GM23338 (cell line): ENCODE measurements at regions not wholly inside any gene's neighbourhood (a gene's known extent, or its start where the extent isn't known, plus 50 kb on each side); places are given as distances from the start of the nearest gene placed in this dataset.

Experiments
- ATAC-seq: fragments of 200-7000 bp; cut with Tn5 transposase; 3 replicates; pipeline ENCODE4 v1.9.1; 2020
- DNase-seq: peaks from one replicate; pipeline ENCODE4 v3.0.0-alpha.2; 2015; ENCODE audit warnings: low spot score
- H2AFZ ChIP-seq: fragments of 200-600 bp; sonication (generic); 2 replicates; pipeline ENCODE4 v1.8.0; 2016; ENCODE audit warnings: antibody characterized with exemption, mild to moderate bottlenecking, moderate library complexity
- H3F3A ChIP-seq: fragments of 200-600 bp; sonication (generic); replicated peaks from 2 replicates; pipeline ENCODE4 v1.8.0; 2017; ENCODE audit warnings: antibody characterized with exemption, mixed run types, low read depth
- H3K27ac ChIP-seq: fragments of 200-600 bp; sonication (generic); 2 replicates; pipeline ENCODE4 v1.6.1; 2016; ENCODE audit warnings: low read depth
- H3K27me3 ChIP-seq: fragments of 200-600 bp; sonication (generic); 2 replicates; pipeline ENCODE4 v1.8.0; 2016; ENCODE audit warnings: mild to moderate bottlenecking, mixed run types, moderate library complexity; ENCODE audit not compliant: insufficient read depth
- H3K36me3 ChIP-seq: fragments of 200-600 bp; sonication (generic); 2 replicates; pipeline ENCODE4 v1.8.0; 2016; ENCODE audit warnings: mild to moderate bottlenecking; ENCODE audit not compliant: insufficient read depth
- H3K4me1 ChIP-seq: fragments of 200-600 bp; sonication (generic); 2 replicates; pipeline ENCODE4 v1.8.0; 2016; ENCODE audit warnings: mild to moderate bottlenecking, moderate library complexity; ENCODE audit not compliant: insufficient read depth
- H3K4me2 ChIP-seq: fragments of 200-600 bp; sonication (generic); 2 replicates; pipeline ENCODE4 v1.7.1; 2017; ENCODE audit warnings: mixed run types
- H3K4me3 ChIP-seq: fragments of 200-600 bp; sonication (generic); 2 replicates; pipeline ENCODE4 v1.6.1; 2016; ENCODE audit warnings: mixed run types
- H3K79me2 ChIP-seq: fragments of 200-600 bp; sonication (generic); replicated peaks from 2 replicates; pipeline ENCODE4 v1.8.0; 2017; ENCODE audit warnings: mild to moderate bottlenecking; ENCODE audit not compliant: insufficient read depth
- H3K9me2 ChIP-seq: fragments of 200-600 bp; sonication (generic); 2 replicates; pipeline ENCODE4 v1.8.0; 2017; ENCODE audit not compliant: insufficient read depth
- H4K20me1 ChIP-seq: fragments of 200-600 bp; sonication (generic); replicated peaks from 2 replicates; pipeline ENCODE4 v1.8.0; 2017; ENCODE audit warnings: mild to moderate bottlenecking; ENCODE audit not compliant: insufficient read depth
- H3K27ac Mint-ChIP-seq: 2 replicates; pipeline ENCODE4 v1.8.0; 2020; ENCODE audit warnings: inconsistent platforms, mild to moderate bottlenecking, moderate library complexity, mixed read lengths
- H3K27me3 Mint-ChIP-seq: 3 replicates; pipeline ENCODE4 v1.8.0; 2022; ENCODE audit warnings: low read depth, mild to moderate bottlenecking, moderate library complexity, mixed read lengths, inconsistent platforms; ENCODE audit not compliant: insufficient read depth, poor library complexity
- H3K36me3 Mint-ChIP-seq: 3 replicates; pipeline ENCODE4 v1.8.0; 2021; ENCODE audit warnings: low read depth, mild to moderate bottlenecking, inconsistent platforms, moderate library complexity, mixed read lengths
- H3K4me1 Mint-ChIP-seq: 3 replicates; pipeline ENCODE4 v1.8.0; 2020; ENCODE audit warnings: mild to moderate bottlenecking, inconsistent platforms, mixed read lengths
- H3K4me3 Mint-ChIP-seq: 3 replicates; pipeline ENCODE4 v1.8.0; 2021; ENCODE audit warnings: moderate library complexity, mild to moderate bottlenecking, inconsistent platforms, mixed read lengths
- H3K9me3 Mint-ChIP-seq: 3 replicates; pipeline ENCODE4 v1.8.0; 2020; ENCODE audit warnings: moderate library complexity, mild to moderate bottlenecking, inconsistent platforms, mixed read lengths
- CREB1 ChIP-seq: fragments of 250-450 bp; sonication (Bioruptor Pico); IDR thresholded peaks from 2 replicates; pipeline ENCODE4 v1.5.0; 2020; ENCODE audit warnings: low read depth, mild to moderate bottlenecking, moderate library complexity
- EZH2 ChIP-seq: fragments of 200-600 bp; sonication (generic); IDR thresholded peaks from one replicate; pipeline ENCODE4 v1.8.0; 2017; ENCODE audit warnings: antibody characterized with exemption, mild to moderate bottlenecking, low read depth; ENCODE audit not compliant: unreplicated experiment
- EZH2phosphoT487 ChIP-seq: fragments of 200-600 bp; sonication (generic); IDR thresholded peaks from one replicate; pipeline ENCODE4 v1.8.1; 2018; ENCODE audit warnings: antibody characterized with exemption; ENCODE audit not compliant: unreplicated experiment
- JUNB ChIP-seq: IDR thresholded peaks from one replicate; pipeline ENCODE4 v1.6.1; 2016; ENCODE audit warnings: antibody characterized with exemption; ENCODE audit not compliant: unreplicated experiment
- NANOG ChIP-seq: IDR thresholded peaks from 2 replicates; pipeline ENCODE4 v1.6.1; 2016; ENCODE audit warnings: antibody characterized with exemption, borderline replicate concordance
- POLR2AphosphoS5 ChIP-seq: IDR thresholded peaks from 2 replicates; pipeline ENCODE4 v1.6.1; 2016; ENCODE audit warnings: antibody characterized with exemption, low read depth
- STAT1 ChIP-seq: IDR thresholded peaks from one replicate; pipeline ENCODE4 v1.6.1; 2016; ENCODE audit warnings: antibody characterized with exemption; ENCODE audit not compliant: unreplicated experiment
- ZNF114 ChIP-seq: fragments of 250-450 bp; sonication (Bioruptor Pico); IDR thresholded peaks from 2 replicates; pipeline ENCODE4 v1.5.0; 2020; ENCODE audit warnings: mild to moderate bottlenecking, moderate library complexity
- ZNF331 ChIP-seq: fragments of 250-450 bp; sonication (Bioruptor Pico); IDR thresholded peaks from 2 replicates; pipeline ENCODE4 v1.5.0; 2020; ENCODE audit warnings: low read depth, mild to moderate bottlenecking, moderate library complexity
- TF ChIP-seq, protein P1 (sequence below), 2 experiments: fragments of 200-600 bp in 1 of 2; sonication (generic) in 1 of 2; conservative IDR thresholded peaks; 2 replicates each; pipeline versions ENCODE4 v1.5.1 to v1.6.1; 2016 to 2017; ENCODE audit warnings: antibody characterized with exemption in 2 of 2, low read depth in 2 of 2, mild to moderate bottlenecking in 2 of 2, moderate library complexity in 1 of 2
- TF ChIP-seq, protein P2 (sequence below): IDR thresholded peaks from one replicate; pipeline ENCODE4 v1.6.1; 2018; ENCODE audit warnings: antibody characterized with exemption; ENCODE audit not compliant: unreplicated experiment
- TF ChIP-seq, protein P3 (sequence below): fragments of 250-450 bp; sonication (Bioruptor Pico); IDR thresholded peaks from 2 replicates; pipeline ENCODE4 v1.5.0; 2020; ENCODE audit warnings: mild to moderate bottlenecking, moderate library complexity

DNA sequence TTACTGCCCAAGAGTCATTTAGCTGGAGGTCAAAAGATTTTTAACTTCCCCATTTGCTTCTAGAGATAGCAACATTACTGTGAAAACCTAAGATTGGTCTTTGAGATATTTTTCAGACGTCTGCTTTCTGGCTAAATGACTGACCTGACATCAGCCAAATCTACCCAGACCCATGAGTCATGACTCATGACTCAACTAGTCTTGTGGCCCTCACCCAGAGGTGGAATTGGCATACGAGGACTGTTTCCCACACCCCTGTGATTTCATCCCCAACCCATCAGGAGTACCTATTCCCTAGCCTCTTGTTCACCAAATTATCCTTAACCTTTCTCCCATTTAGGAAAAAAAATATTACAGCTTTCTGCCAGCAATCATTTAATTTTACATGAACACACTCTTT is 641.6 kb downstream of the CDY2B start (continued):
- TF ChIP-seq, protein P1, sequence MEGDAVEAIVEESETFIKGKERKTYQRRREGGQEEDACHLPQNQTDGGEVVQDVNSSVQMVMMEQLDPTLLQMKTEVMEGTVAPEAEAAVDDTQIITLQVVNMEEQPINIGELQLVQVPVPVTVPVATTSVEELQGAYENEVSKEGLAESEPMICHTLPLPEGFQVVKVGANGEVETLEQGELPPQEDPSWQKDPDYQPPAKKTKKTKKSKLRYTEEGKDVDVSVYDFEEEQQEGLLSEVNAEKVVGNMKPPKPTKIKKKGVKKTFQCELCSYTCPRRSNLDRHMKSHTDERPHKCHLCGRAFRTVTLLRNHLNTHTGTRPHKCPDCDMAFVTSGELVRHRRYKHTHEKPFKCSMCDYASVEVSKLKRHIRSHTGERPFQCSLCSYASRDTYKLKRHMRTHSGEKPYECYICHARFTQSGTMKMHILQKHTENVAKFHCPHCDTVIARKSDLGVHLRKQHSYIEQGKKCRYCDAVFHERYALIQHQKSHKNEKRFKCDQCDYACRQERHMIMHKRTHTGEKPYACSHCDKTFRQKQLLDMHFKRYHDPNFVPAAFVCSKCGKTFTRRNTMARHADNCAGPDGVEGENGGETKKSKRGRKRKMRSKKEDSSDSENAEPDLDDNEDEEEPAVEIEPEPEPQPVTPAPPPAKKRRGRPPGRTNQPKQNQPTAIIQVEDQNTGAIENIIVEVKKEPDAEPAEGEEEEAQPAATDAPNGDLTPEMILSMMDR (conservative IDR thresholded peaks at IDR 0.05; ENCODE audit: low read depth in 2 of 2): no peak

DNA sequence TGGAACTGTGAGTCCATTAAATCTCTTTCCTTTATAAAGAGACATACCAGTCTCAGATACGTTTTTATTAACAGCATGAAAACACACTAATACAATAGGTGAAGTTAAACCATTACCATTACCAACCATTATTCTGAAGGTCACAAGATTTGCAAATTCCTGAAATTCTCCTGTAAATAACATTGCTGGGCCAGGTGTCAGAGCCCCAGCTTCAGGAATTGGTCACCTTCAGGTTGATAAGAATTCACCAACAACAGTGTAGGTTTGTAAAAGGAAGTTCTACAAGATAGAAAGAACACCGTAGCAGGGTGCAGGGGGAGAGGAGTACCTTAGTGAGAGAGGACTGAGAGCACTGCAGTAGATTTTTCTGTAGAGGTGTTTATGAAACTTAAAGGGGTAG is 644.3 kb downstream of the CDY2B start:
- Histone ChIP-seq H3F3A (no peaks in the 10 kb centered on the region), H3K4me2 (no peak overlapping the region), H3K4me3 (no peak overlapping the region), H2AFZ (no peak overlapping the region), H3K27me3 (no peaks in the 10 kb centered on the region), H3K36me3 (no peaks in the 10 kb centered on the region), H3K27ac (peak overlapping the region; percentile 100), H4K20me1 (no peaks in the 10 kb centered on the region), H3K79me2 (no peaks in the 10 kb centered on the region), H3K9me2 (0 out of 2 replicates have a peak, but pooled peaks cover 3% of the 10 kb centered on the region), H3K4me1 (peaks cover 14% of the 10 kb centered on the region)
- DNase-seq (peak; percentile 43), ATAC-seq (no peak)
- Mint-ChIP-seq H3K27me3 (peaks cover 2% of the 10 kb centered on the region), H3K4me3 (no peak overlapping the region), H3K27ac (peak overlapping the region; percentile 91), H3K4me1 (peaks cover 31% of the 10 kb centered on the region), H3K9me3 (peaks cover 7% of the 10 kb centered on the region; the same call in 1 of the 3 replicates), H3K36me3 (peaks cover 23% of the 10 kb centered on the region)
- no peak for TF ChIP-seq ZNF331
- TF ChIP-seq POLR2AphosphoS5: no peak
- TF ChIP-seq, protein P2, sequence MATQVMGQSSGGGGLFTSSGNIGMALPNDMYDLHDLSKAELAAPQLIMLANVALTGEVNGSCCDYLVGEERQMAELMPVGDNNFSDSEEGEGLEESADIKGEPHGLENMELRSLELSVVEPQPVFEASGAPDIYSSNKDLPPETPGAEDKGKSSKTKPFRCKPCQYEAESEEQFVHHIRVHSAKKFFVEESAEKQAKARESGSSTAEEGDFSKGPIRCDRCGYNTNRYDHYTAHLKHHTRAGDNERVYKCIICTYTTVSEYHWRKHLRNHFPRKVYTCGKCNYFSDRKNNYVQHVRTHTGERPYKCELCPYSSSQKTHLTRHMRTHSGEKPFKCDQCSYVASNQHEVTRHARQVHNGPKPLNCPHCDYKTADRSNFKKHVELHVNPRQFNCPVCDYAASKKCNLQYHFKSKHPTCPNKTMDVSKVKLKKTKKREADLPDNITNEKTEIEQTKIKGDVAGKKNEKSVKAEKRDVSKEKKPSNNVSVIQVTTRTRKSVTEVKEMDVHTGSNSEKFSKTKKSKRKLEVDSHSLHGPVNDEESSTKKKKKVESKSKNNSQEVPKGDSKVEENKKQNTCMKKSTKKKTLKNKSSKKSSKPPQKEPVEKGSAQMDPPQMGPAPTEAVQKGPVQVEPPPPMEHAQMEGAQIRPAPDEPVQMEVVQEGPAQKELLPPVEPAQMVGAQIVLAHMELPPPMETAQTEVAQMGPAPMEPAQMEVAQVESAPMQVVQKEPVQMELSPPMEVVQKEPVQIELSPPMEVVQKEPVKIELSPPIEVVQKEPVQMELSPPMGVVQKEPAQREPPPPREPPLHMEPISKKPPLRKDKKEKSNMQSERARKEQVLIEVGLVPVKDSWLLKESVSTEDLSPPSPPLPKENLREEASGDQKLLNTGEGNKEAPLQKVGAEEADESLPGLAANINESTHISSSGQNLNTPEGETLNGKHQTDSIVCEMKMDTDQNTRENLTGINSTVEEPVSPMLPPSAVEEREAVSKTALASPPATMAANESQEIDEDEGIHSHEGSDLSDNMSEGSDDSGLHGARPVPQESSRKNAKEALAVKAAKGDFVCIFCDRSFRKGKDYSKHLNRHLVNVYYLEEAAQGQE: no peak
- no peak for TF ChIP-seq ZNF114 (CRISPR knock-in tag)
- TF ChIP-seq, protein P3, sequence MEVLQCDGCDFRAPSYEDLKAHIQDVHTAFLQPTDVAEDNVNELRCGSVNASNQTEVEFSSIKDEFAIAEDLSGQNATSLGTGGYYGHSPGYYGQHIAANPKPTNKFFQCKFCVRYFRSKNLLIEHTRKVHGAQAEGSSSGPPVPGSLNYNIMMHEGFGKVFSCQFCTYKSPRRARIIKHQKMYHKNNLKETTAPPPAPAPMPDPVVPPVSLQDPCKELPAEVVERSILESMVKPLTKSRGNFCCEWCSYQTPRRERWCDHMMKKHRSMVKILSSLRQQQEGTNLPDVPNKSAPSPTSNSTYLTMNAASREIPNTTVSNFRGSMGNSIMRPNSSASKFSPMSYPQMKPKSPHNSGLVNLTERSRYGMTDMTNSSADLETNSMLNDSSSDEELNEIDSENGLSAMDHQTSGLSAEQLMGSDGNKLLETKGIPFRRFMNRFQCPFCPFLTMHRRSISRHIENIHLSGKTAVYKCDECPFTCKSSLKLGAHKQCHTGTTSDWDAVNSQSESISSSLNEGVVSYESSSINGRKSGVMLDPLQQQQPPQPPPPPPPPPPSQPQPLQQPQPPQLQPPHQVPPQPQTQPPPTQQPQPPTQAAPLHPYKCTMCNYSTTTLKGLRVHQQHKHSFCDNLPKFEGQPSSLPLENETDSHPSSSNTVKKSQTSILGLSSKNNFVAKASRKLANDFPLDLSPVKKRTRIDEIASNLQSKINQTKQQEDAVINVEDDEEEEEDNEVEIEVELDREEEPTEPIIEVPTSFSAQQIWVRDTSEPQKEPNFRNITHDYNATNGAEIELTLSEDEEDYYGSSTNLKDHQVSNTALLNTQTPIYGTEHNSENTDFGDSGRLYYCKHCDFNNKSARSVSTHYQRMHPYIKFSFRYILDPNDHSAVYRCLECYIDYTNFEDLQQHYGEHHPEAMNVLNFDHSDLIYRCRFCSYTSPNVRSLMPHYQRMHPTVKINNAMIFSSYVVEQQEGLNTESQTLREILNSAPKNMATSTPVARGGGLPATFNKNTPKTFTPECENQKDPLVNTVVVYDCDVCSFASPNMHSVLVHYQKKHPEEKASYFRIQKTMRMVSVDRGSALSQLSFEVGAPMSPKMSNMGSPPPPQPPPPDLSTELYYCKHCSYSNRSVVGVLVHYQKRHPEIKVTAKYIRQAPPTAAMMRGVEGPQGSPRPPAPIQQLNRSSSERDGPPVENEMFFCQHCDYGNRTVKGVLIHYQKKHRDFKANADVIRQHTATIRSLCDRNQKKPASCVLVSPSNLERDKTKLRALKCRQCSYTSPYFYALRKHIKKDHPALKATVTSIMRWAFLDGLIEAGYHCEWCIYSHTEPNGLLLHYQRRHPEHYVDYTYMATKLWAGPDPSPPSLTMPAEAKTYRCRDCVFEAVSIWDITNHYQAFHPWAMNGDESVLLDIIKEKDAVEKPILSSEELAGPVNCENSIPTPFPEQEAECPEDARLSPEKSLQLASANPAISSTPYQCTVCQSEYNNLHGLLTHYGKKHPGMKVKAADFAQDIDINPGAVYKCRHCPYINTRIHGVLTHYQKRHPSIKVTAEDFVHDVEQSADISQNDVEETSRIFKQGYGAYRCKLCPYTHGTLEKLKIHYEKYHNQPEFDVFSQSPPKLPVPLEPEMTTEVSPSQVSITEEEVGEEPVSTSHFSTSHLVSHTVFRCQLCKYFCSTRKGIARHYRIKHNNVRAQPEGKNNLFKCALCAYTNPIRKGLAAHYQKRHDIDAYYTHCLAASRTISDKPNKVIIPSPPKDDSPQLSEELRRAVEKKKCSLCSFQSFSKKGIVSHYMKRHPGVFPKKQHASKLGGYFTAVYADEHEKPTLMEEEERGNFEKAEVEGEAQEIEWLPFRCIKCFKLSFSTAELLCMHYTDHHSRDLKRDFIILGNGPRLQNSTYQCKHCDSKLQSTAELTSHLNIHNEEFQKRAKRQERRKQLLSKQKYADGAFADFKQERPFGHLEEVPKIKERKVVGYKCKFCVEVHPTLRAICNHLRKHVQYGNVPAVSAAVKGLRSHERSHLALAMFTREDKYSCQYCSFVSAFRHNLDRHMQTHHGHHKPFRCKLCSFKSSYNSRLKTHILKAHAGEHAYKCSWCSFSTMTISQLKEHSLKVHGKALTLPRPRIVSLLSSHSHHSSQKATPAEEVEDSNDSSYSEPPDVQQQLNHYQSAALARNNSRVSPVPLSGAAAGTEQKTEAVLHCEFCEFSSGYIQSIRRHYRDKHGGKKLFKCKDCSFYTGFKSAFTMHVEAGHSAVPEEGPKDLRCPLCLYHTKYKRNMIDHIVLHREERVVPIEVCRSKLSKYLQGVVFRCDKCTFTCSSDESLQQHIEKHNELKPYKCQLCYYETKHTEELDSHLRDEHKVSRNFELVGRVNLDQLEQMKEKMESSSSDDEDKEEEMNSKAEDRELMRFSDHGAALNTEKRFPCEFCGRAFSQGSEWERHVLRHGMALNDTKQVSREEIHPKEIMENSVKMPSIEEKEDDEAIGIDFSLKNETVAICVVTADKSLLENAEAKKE (CRISPR knock-in tag): no peak
- TF ChIP-seq JUNB: no peak
- TF ChIP-seq NANOG: no peak
- no peak for TF ChIP-seq CREB1 (CRISPR knock-in tag)
- no peak for TF ChIP-seq STAT1
- TF ChIP-seq, protein P1 (conservative IDR thresholded peaks at IDR 0.05; ENCODE audit: low read depth in 2 of 2): no peak
- TF ChIP-seq EZH2phosphoT487: no peak
- no peak for TF ChIP-seq EZH2
